Right forelimb (tissue), 1 donor: ENCODE measurements at regions not wholly inside any gene's neighbourhood (a gene's known extent, or its start where the extent isn't known, plus 50 kb on each side); places are given as distances from the start of the nearest gene placed in this dataset.
"Not testable (repeated sequence)": the region's sequence is repeated elsewhere in the genome, so short reads cannot be mapped to it uniquely, and the experiment has no call there.

Experiments
- DNase-seq: peaks from one replicate; pipeline ENCODE4 v3.0.0-alpha.2; 2018

- DNase-seq, result no peak
Observed at GRCh38 chr10:16117305-16117695, 257.0 kb upstream of the MINDY3 start.

- DNase-seq, result no peak
Observed at GRCh38 chr10:16119445-16119844, 259.1 kb upstream of the MINDY3 start.

- DNase-seq, result no peak
Observed at GRCh38 chr10:16120563-16120962, 260.3 kb upstream of the MINDY3 start.

- DNase-seq, result no peak
Observed at GRCh38 chr10:16141499-16141898, 281.2 kb upstream of the MINDY3 start.

- no peak for DNase-seq
Observed at GRCh38 chr10:16146993-16147392, 286.7 kb upstream of the MINDY3 start.

- no peak for DNase-seq
Observed at GRCh38 chr10:16155834-16156233, 281.0 kb upstream of the PTER start.

- no peak for DNase-seq
Observed at GRCh38 chr10:16156681-16157080, 280.1 kb upstream of the PTER start.

GRCh38 chr10:16165067-16165466 lies 271.7 kb upstream of the PTER start:
- DNase-seq, result not testable (repeated sequence)

- DNase-seq, result no peak
Observed at GRCh38 chr10:16182144-16182543, 254.7 kb upstream of the PTER start.

GRCh38 chr10:16182688-16183087 lies 254.1 kb upstream of the PTER start:
- DNase-seq, result no peak

GRCh38 chr10:16184096-16184597 lies 252.7 kb upstream of the PTER start:
- no peak for DNase-seq

GRCh38 chr10:16184906-16185305 lies 251.9 kb upstream of the PTER start:
- no peak for DNase-seq

GRCh38 chr10:16186564-16186963 lies 250.2 kb upstream of the PTER start:
- no peak for DNase-seq

- DNase-seq, result no peak
Observed at GRCh38 chr10:16187161-16187560, 249.6 kb upstream of the PTER start.

GRCh38 chr10:16192337-16192736 lies 244.5 kb upstream of the PTER start:
- no peak for DNase-seq

- no peak for DNase-seq
Observed at GRCh38 chr10:16193241-16193640, 243.6 kb upstream of the PTER start.

GRCh38 chr10:16195178-16195769 lies 241.5 kb upstream of the PTER start:
- DNase-seq, result no peak

GRCh38 chr10:16195894-16196293 lies 240.9 kb upstream of the PTER start:
- no peak for DNase-seq

- DNase-seq, result no peak
Observed at GRCh38 chr10:16199216-16199615, 237.6 kb upstream of the PTER start.

- DNase-seq, result not testable (repeated sequence)
Observed at GRCh38 chr10:16223618-16224017, 213.2 kb upstream of the PTER start.

GRCh38 chr10:16227674-16228073 lies 209.1 kb upstream of the PTER start:
- DNase-seq, result no peak

GRCh38 chr10:16231176-16231575 lies 205.6 kb upstream of the PTER start:
- DNase-seq, result no peak

GRCh38 chr10:16231734-16232435 lies 204.9 kb upstream of the PTER start:
- DNase-seq, result no peak

- DNase-seq, result no peak
Observed at GRCh38 chr10:16232441-16232840, 204.4 kb upstream of the PTER start.

GRCh38 chr10:16234916-16235315 lies 201.9 kb upstream of the PTER start:
- no peak for DNase-seq
